ENCODE measurements at regions not wholly inside any gene's neighbourhood (a gene's known extent, or its start where the extent isn't known, plus 50 kb on each side); places are given as distances from the start of the nearest gene placed in this dataset.

DNA sequence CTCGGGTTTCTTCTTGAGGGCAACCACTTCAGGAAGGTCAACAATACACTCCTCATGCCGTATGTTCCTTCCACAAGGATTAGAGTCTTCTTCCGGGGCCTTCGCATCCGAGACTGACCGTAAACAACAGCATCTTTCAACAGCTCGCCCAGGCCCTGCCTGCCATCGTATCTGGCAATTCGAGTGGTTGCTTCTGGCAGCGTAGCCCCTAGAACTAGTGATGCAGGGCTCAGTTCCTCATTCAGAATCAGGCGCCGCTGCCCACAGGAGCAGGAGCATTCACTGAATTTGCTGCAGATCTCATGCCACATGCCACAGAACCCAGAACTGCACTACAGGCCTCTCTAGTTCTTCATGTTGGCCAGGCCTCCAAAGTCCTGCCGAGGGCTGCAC, 59.0 kb upstream of the AFDN start:
- intact Hi-C loops (cut with micrococcal nuclease; ENCODE audit: unreplicated experiment) = no loop called here
- POLR2A ChIA-PET (ENCODE audit: unreplicated experiment) = no interaction called here
- no peak overlapping the region for H3K27ac ChIP-seq

DNA sequence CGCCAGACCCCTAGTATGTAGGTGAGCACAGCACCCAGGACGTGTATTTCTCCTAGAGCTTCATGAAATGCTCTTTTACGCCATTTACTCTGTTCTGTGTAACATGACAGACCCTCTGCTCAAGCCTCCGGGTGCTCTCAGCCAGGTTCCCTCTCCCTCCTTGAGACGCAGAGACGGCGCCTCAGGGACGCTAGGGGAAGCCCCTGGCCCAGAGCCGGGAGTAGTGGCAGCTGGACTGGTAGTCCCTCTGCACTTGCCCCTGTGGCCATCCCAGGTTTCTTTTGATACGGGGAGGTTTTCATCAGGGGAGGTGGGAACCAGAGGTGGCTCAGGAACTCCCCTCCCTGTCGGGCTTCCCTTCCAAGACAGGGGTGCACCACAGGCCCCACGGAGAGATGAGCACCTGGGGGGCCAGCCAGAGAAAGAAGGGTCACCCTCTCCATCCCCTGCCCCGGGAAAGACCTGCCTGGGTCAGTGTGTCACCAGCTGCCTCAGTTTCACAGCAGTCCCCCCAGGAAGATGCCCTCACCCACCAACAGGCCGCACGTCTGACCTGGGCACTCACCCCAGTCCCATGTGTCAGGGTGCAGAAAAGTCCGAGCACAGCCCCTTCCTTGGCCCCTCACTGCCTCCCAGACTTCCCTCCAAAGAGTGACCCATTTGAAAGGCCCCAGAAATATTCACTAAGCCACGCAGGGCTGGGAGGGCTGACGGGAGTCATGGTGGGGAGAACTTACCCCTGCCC, 58.1 kb upstream of the AFDN start:
- Histone ChIP-seq H3K27ac (no peak overlapping the region), H3K27me3 (ENCODE audit: insufficient read depth, low read depth) (peaks cover 6% of the 10 kb centered on the region; the same call in 1 of the 2 replicates), H3K79me2 (ENCODE audit: low read depth) (no peaks in the 10 kb centered on the region), H3K9me2 (ENCODE audit: insufficient read depth) (no peaks in the 10 kb centered on the region), H2AFZ (no peak overlapping the region), H3K9me3 (ENCODE audit: insufficient read depth, low read depth) (no peaks in the 10 kb centered on the region), H3K4me2 (no peak overlapping the region), H4K20me1 (ENCODE audit: insufficient read depth) (no peaks in the 10 kb centered on the region), H3K4me1 (replicated peaks; ENCODE audit: insufficient read depth) (no peaks in the 10 kb centered on the region), H3K4me3 (no peak overlapping the region), H3F3A (ENCODE audit: insufficient read depth, low read depth) (no peaks in the 10 kb centered on the region), H3K36me3 (ENCODE audit: low read depth) (no peaks in the 10 kb centered on the region)
- BruUV-seq (replicated peaks) = no TSS peak
- intact Hi-C loops (cut with micrococcal nuclease; ENCODE audit: unreplicated experiment) = no loop called here
- TF ChIP-seq, protein P1, sequence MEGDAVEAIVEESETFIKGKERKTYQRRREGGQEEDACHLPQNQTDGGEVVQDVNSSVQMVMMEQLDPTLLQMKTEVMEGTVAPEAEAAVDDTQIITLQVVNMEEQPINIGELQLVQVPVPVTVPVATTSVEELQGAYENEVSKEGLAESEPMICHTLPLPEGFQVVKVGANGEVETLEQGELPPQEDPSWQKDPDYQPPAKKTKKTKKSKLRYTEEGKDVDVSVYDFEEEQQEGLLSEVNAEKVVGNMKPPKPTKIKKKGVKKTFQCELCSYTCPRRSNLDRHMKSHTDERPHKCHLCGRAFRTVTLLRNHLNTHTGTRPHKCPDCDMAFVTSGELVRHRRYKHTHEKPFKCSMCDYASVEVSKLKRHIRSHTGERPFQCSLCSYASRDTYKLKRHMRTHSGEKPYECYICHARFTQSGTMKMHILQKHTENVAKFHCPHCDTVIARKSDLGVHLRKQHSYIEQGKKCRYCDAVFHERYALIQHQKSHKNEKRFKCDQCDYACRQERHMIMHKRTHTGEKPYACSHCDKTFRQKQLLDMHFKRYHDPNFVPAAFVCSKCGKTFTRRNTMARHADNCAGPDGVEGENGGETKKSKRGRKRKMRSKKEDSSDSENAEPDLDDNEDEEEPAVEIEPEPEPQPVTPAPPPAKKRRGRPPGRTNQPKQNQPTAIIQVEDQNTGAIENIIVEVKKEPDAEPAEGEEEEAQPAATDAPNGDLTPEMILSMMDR (conservative IDR thresholded peaks at IDR 0.05) = no peak
- no peak for TF ChIP-seq EZH2 (IDR thresholded peaks at IDR 0.05; ENCODE audit: low read depth)
- DNase-seq = no peak
- ChIA-PET POLR2A (ENCODE audit: unreplicated experiment) (interaction anchor here (0.6 kb wide), 1 partner anchor 31 kb away, joined by 3 read pairs; no protein-coding TSS in a partner anchor), CTCF (no interaction called here)

More for the DNA sequence above, 59.0 kb upstream of the AFDN start:
- Histone ChIP-seq H3K79me2 (ENCODE audit: low read depth) (no peaks in the 10 kb centered on the region), H4K20me1 (ENCODE audit: insufficient read depth) (no peaks in the 10 kb centered on the region), H3K4me1 (replicated peaks; ENCODE audit: insufficient read depth) (no peaks in the 10 kb centered on the region), H3K9me3 (ENCODE audit: insufficient read depth, low read depth) (no peaks in the 10 kb centered on the region), H3K9me2 (ENCODE audit: insufficient read depth) (no peaks in the 10 kb centered on the region), H2AFZ (no peak overlapping the region), H3K36me3 (ENCODE audit: low read depth) (no peaks in the 10 kb centered on the region), H3K27me3 (ENCODE audit: insufficient read depth, low read depth) (peaks cover 6% of the 10 kb centered on the region; the same call in 1 of the 2 replicates), H3K4me3 (no peak overlapping the region), H3K4me2 (no peak overlapping the region), H3F3A (ENCODE audit: insufficient read depth, low read depth) (no peaks in the 10 kb centered on the region)
- BruUV-seq (replicated peaks) = no TSS peak
- no peak for DNase-seq
- CTCF ChIA-PET = no interaction called here
- TF ChIP-seq, protein P1 (conservative IDR thresholded peaks at IDR 0.05) = no peak
- no peak for TF ChIP-seq EZH2 (IDR thresholded peaks at IDR 0.05; ENCODE audit: low read depth)

DNA sequence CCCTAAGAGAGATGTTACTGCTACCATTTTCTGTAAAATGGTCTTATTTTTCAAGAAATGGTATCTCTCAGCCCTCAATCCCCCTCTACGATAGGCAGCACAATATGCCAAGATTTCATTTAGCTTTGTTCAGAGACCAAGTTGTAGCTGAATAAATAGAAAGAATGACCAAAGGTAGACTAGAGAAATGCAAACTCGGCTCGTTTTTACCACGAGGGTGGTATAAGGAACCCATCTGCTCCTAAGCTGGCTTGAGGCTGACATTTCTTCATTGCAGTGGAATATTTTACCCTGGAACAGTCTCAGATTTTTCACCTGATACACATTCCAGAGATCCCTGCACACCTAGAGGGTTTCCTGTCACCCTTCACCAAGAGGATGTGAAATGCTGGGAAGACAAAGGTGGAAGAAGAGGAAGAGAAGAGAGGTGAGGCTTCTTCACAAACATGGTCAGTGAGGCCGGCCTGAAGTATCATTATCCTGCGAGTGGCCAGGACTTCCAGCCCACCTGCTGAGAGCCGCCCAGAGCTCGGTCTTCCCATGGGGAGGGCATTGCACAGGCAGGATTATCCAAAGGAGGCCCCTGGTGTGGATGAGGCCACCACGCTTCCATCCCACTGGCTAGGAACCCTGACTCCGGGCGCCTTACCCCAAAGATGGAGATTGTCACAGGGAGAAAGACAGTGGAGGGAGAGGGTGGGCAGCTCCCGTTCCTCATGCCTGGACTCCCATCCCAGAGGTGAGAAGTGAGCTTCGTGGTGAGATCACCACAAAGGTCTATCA, 57.1 kb upstream of the AFDN start:
- no TSS peak for BruUV-seq (replicated peaks)
- no peaks in the 10 kb centered on the region for H3F3A ChIP-seq (ENCODE audit: insufficient read depth, low read depth)
- no peak for DNase-seq
- H3K4me1 ChIP-seq (replicated peaks; ENCODE audit: insufficient read depth) = no peaks in the 10 kb centered on the region
- no peaks in the 10 kb centered on the region for H3K79me2 ChIP-seq (ENCODE audit: low read depth)
- ChIA-PET CTCF (no interaction called here), POLR2A (ENCODE audit: unreplicated experiment) (no interaction called here)
- no peak overlapping the region for H3K27ac ChIP-seq
- H3K27me3 ChIP-seq (ENCODE audit: insufficient read depth, low read depth) = peaks cover 6% of the 10 kb centered on the region; the same call in 1 of the 2 replicates
- intact Hi-C loops (cut with micrococcal nuclease; ENCODE audit: unreplicated experiment) = no loop called here
- no peak overlapping the region for H3K4me2 ChIP-seq
- no peaks in the 10 kb centered on the region for H3K9me3 ChIP-seq (ENCODE audit: insufficient read depth, low read depth)
- TF ChIP-seq, protein P1 (conservative IDR thresholded peaks at IDR 0.05) = no peak
- TF ChIP-seq EZH2 (IDR thresholded peaks at IDR 0.05; ENCODE audit: low read depth) = no peak
- H4K20me1 ChIP-seq (ENCODE audit: insufficient read depth) = no peaks in the 10 kb centered on the region
- no peak overlapping the region for H2AFZ ChIP-seq
- no peaks in the 10 kb centered on the region for H3K36me3 ChIP-seq (ENCODE audit: low read depth)
- H3K9me2 ChIP-seq (ENCODE audit: insufficient read depth) = no peaks in the 10 kb centered on the region
- no peak overlapping the region for H3K4me3 ChIP-seq
